ENCODE measurements at regions not wholly inside any gene's neighbourhood (a gene's known extent, or its start where the extent isn't known, plus 50 kb on each side); places are given as distances from the start of the nearest gene placed in this dataset.

DNA sequence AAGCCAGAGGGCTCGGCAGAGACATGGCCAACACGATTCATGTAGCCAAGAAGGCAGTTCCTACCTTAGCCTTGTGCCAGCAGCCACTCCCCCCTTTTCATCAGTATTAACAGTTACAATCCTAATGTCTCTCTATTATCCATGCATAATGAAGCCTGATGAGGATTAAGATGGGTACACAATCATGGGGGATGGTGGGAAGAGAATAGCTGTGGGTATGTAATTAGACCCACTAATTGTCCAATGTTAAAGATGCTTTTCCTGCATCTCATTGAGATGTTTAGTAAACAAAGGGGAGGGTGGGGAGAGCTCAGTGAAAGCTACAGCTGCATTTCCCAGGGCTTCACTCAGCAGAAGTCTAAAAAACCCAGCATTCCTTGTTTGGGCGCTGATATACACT, 70.4 kb upstream of the CMKLR1 start:
- H3K27me3 ChIP-seq (ENCODE audit: low read depth, low read length) = peaks cover 62% of the 10 kb centered on the region
- no peaks in the 10 kb centered on the region for H3K36me3 ChIP-seq (replicated peaks; ENCODE audit: low read depth, low read length)
- H3K4me3 ChIP-seq (ENCODE audit: low read length) = no peak overlapping the region
- no peaks in the 10 kb centered on the region for H3K4me1 ChIP-seq (ENCODE audit: low read length)
- TF ChIP-seq, protein P1, sequence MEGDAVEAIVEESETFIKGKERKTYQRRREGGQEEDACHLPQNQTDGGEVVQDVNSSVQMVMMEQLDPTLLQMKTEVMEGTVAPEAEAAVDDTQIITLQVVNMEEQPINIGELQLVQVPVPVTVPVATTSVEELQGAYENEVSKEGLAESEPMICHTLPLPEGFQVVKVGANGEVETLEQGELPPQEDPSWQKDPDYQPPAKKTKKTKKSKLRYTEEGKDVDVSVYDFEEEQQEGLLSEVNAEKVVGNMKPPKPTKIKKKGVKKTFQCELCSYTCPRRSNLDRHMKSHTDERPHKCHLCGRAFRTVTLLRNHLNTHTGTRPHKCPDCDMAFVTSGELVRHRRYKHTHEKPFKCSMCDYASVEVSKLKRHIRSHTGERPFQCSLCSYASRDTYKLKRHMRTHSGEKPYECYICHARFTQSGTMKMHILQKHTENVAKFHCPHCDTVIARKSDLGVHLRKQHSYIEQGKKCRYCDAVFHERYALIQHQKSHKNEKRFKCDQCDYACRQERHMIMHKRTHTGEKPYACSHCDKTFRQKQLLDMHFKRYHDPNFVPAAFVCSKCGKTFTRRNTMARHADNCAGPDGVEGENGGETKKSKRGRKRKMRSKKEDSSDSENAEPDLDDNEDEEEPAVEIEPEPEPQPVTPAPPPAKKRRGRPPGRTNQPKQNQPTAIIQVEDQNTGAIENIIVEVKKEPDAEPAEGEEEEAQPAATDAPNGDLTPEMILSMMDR (IDR thresholded peaks at IDR 0.05; ENCODE audit: low read depth, low read length) = no peak
- no peak for TF ChIP-seq EZH2phosphoT487 (IDR thresholded peaks at IDR 0.05; ENCODE audit: low read depth)
- no peak overlapping the region for H3K4me2 ChIP-seq (ENCODE audit: low read length)
- 0 out of 2 replicates have a peak, but pooled peaks cover 3% of the 10 kb centered on the region for H3K9me3 ChIP-seq (ENCODE audit: insufficient read depth, low read length)
- no peak overlapping the region for H3K27ac ChIP-seq (ENCODE audit: low read length)
- H4K20me1 ChIP-seq (ENCODE audit: insufficient read depth, low read length) = no peaks in the 10 kb centered on the region
- no peak overlapping the region for H2AFZ ChIP-seq (ENCODE audit: low read depth, low read length)
- no peak overlapping the region for H3K9ac ChIP-seq (ENCODE audit: low read length)
- no peaks in the 10 kb centered on the region for H3K79me2 ChIP-seq (ENCODE audit: low read length)

DNA sequence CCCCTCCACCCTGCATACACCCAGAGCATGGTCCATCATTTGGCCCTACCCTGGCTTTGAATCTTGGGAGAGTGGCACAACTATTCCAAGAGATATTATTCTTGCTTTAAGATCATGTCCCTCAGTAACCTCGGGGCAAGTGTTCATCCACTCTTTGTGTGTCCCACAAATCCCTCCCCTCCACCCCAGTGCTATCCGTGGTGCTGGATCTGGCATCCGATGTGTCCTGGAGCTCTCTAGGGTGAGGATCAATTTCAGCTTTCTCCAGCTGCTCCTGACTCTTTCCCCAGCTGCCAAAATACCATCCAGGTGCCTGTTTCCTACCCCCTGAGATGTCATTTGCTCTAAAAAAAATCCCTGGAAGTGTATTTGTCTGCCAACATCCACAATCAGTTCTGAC, 64.8 kb upstream of the CMKLR1 start:
- TF ChIP-seq EZH2phosphoT487 (IDR thresholded peaks at IDR 0.05; ENCODE audit: low read depth) = no peak
- TF ChIP-seq, protein P1 (IDR thresholded peaks at IDR 0.05; ENCODE audit: low read depth, low read length) = no peak
- Histone ChIP-seq H3K4me3 (ENCODE audit: low read length) (no peak overlapping the region), H3K79me2 (ENCODE audit: low read length) (no peaks in the 10 kb centered on the region), H3K9me3 (ENCODE audit: insufficient read depth, low read length) (0 out of 2 replicates have a peak, but pooled peaks cover 3% of the 10 kb centered on the region), H3K4me2 (ENCODE audit: low read length) (no peak overlapping the region), H3K27ac (ENCODE audit: low read length) (no peak overlapping the region), H2AFZ (ENCODE audit: low read depth, low read length) (no peak overlapping the region), H3K4me1 (ENCODE audit: low read length) (no peaks in the 10 kb centered on the region), H3K9ac (ENCODE audit: low read length) (no peak overlapping the region), H4K20me1 (ENCODE audit: insufficient read depth, low read length) (no peaks in the 10 kb centered on the region), H3K36me3 (replicated peaks; ENCODE audit: low read depth, low read length) (no peaks in the 10 kb centered on the region), H3K27me3 (ENCODE audit: low read depth, low read length) (peaks cover 55% of the 10 kb centered on the region)

DNA sequence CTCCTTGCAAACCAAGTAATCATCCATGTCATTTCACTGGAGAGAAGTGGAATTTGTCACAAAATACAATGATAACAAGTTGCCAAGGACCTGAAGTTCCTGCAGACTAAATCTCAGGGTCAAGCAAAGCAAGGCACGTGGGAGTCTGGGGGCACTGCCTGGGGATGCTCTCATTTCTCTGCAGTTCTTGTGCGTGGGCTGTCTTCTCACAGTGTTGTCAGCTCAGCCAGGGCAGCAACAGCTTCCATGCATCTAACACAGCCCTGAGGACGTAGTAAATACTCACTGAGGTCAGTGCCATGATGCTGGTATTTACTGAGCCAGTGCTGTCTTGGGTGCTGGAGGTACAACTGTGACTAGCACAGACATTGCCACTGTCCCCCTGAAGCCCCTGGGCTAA, 62.9 kb upstream of the CMKLR1 start:
- no peak overlapping the region for H3K4me2 ChIP-seq (ENCODE audit: low read length)
- peaks cover 51% of the 10 kb centered on the region for H3K27me3 ChIP-seq (ENCODE audit: low read depth, low read length)
- H3K36me3 ChIP-seq (replicated peaks; ENCODE audit: low read depth, low read length) = no peaks in the 10 kb centered on the region
- 0 out of 2 replicates have a peak, but pooled peaks cover 3% of the 10 kb centered on the region for H3K9me3 ChIP-seq (ENCODE audit: insufficient read depth, low read length)
- H3K27ac ChIP-seq (ENCODE audit: low read length) = no peak overlapping the region
- H3K4me1 ChIP-seq (ENCODE audit: low read length) = no peaks in the 10 kb centered on the region
- H3K79me2 ChIP-seq (ENCODE audit: low read length) = no peaks in the 10 kb centered on the region
- no peak overlapping the region for H2AFZ ChIP-seq (ENCODE audit: low read depth, low read length)
- no peak overlapping the region for H3K4me3 ChIP-seq (ENCODE audit: low read length)
- H3K9ac ChIP-seq (ENCODE audit: low read length) = no peak overlapping the region
- TF ChIP-seq, protein P1 (IDR thresholded peaks at IDR 0.05; ENCODE audit: low read depth, low read length) = no peak
- no peak for TF ChIP-seq EZH2phosphoT487 (IDR thresholded peaks at IDR 0.05; ENCODE audit: low read depth)
- H4K20me1 ChIP-seq (ENCODE audit: insufficient read depth, low read length) = no peaks in the 10 kb centered on the region

DNA sequence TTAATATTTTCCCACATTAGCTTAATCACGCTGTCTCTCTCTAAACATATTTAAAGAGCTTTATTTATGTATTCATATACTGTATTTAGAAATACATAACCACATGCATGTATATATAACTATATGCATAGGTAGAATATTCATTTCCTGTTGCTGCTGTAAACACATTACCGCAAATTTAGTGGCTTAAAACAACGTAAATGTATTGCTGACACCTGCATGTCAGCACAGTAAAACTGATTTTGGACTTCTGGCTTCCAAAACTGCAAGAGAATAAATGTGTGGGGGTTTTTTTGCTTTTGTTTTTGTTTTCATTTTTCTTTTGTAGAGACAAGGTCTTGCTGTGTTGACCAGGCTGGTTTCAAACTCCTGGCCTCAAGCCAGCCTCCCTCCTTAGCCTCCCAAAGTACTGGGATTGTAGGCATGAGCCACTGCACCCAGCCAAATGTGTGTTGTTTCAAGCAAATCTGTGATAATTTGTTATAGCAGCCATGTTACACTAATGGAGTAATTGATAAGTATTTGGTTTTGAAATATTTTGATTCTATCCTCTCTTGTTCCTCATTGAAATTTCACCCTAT, 61.9 kb upstream of the CMKLR1 start:
- Histone ChIP-seq H2AFZ (ENCODE audit: low read depth, low read length) (no peak overlapping the region), H3K9me3 (ENCODE audit: insufficient read depth, low read length) (no peaks in the 10 kb centered on the region), H3K4me3 (ENCODE audit: low read length) (no peak overlapping the region), H4K20me1 (ENCODE audit: insufficient read depth, low read length) (no peaks in the 10 kb centered on the region), H3K79me2 (ENCODE audit: low read length) (no peaks in the 10 kb centered on the region), H3K4me2 (ENCODE audit: low read length) (no peak overlapping the region), H3K36me3 (replicated peaks; ENCODE audit: low read depth, low read length) (no peaks in the 10 kb centered on the region), H3K9ac (ENCODE audit: low read length) (no peak overlapping the region), H3K27ac (ENCODE audit: low read length) (no peak overlapping the region), H3K4me1 (ENCODE audit: low read length) (no peaks in the 10 kb centered on the region), H3K27me3 (ENCODE audit: low read depth, low read length) (peaks cover 45% of the 10 kb centered on the region)
- TF ChIP-seq, protein P1 (IDR thresholded peaks at IDR 0.05; ENCODE audit: low read depth, low read length) = no peak
- no peak for TF ChIP-seq EZH2phosphoT487 (IDR thresholded peaks at IDR 0.05; ENCODE audit: low read depth)
